Immature natural killer cell (primary cell): ENCODE measurements at regions not wholly inside any gene's neighbourhood (a gene's known extent, or its start where the extent isn't known, plus 50 kb on each side); places are given as distances from the start of the nearest gene placed in this dataset.

ENCODE experiments used
- DNase-seq, 3 donors: peaks; one replicate each; pipeline ENCODE4 v3.0.0; 2022; ENCODE audit warnings: mixed read lengths in 1 of 3
- H3K27ac Mint-ChIP-seq, 6 donors: one replicate each; pipeline ENCODE4 v1.8.0; 2020; ENCODE audit warnings: mixed read lengths in 6 of 6, mild to moderate bottlenecking in 5 of 6, inconsistent platforms in 4 of 6, moderate library complexity in 3 of 6
- H3K27me3 Mint-ChIP-seq, 3 donors: one replicate each; pipeline ENCODE4 v1.8.0; 2020 to 2021; ENCODE audit warnings: low read depth in 3 of 3, mild to moderate bottlenecking in 3 of 3, mixed read lengths in 3 of 3, moderate library complexity in 3 of 3, inconsistent platforms in 1 of 3
- H3K36me3 Mint-ChIP-seq, 3 donors: one replicate each; pipeline ENCODE4 v1.8.0; 2020; ENCODE audit warnings: mixed read lengths in 3 of 3, inconsistent platforms in 2 of 3, mild to moderate bottlenecking in 2 of 3
- H3K4me1 Mint-ChIP-seq, 2 donors: one replicate each; pipeline ENCODE4 v1.8.0; 2020; ENCODE audit warnings: inconsistent platforms in 2 of 2, mild to moderate bottlenecking in 2 of 2, mixed read lengths in 2 of 2, moderate library complexity in 1 of 2
- H3K4me3 Mint-ChIP-seq, 5 donors: one replicate each; pipeline ENCODE4 v1.8.0; 2020; ENCODE audit warnings: mild to moderate bottlenecking in 5 of 5, mixed read lengths in 5 of 5, inconsistent platforms in 3 of 5, moderate library complexity in 3 of 5
- H3K9me3 Mint-ChIP-seq, 6 donors: one replicate each; pipeline ENCODE4 v1.8.0; 2020; ENCODE audit warnings: mild to moderate bottlenecking in 6 of 6, mixed read lengths in 6 of 6, inconsistent platforms in 4 of 6, moderate library complexity in 3 of 6

GRCh38 chr20:3296261-3297078 is 57.5 kb upstream of the SLC4A11 start:
- H3K36me3 Mint-ChIP-seq, result peaks cover 7 to 24% (median 20%) of the 10 kb centered on the region in 3 donors
- no peaks in the 10 kb centered on the region for H3K9me3 Mint-ChIP-seq
- H3K4me3 Mint-ChIP-seq, result no peak overlapping the region
- no peaks in the 10 kb centered on the region for H3K4me1 Mint-ChIP-seq
- H3K27me3 Mint-ChIP-seq, result peaks cover 0 to 1% (median 0%) of the 10 kb centered on the region in 3 donors
- DNase-seq, result no peak
- H3K27ac Mint-ChIP-seq, result no peak overlapping the region
